HEK293T (cell line): ENCODE measurements at regions not wholly inside any gene's neighbourhood (a gene's known extent, or its start where the extent isn't known, plus 50 kb on each side); places are given as distances from the start of the nearest gene placed in this dataset.

Experiments
- ARNT ChIP-seq: fragments of 450-650 bp; IDR thresholded peaks from 2 replicates; pipeline ENCODE4 v1.6.1; 2017; ENCODE audit warnings: mild to moderate bottlenecking
- BHLHE40 ChIP-seq: fragments of 450-650 bp; IDR thresholded peaks from 2 replicates; pipeline ENCODE4 v1.6.1; 2016; ENCODE audit warnings: mild to moderate bottlenecking, moderate library complexity, borderline replicate concordance
- ELF4 ChIP-seq: fragments of 450-650 bp; IDR thresholded peaks from 2 replicates; pipeline ENCODE4 v1.6.1; 2017; ENCODE audit warnings: antibody characterized with exemption
- FOXA1 ChIP-seq: fragments of 450-650 bp; IDR thresholded peaks from 2 replicates; pipeline ENCODE4 v1.6.1; 2016; ENCODE audit warnings: mild to moderate bottlenecking
- FOXK2 ChIP-seq: fragments of 450-650 bp; IDR thresholded peaks from 2 replicates; pipeline ENCODE4 v1.6.1; 2016; ENCODE audit warnings: mild to moderate bottlenecking
- FOXM1 ChIP-seq: fragments of 450-650 bp; IDR thresholded peaks from 2 replicates; pipeline ENCODE4 v1.6.1; 2017; ENCODE audit warnings: mild to moderate bottlenecking, borderline replicate concordance
- HDGF ChIP-seq: fragments of 450-650 bp; IDR thresholded peaks from 2 replicates; pipeline ENCODE4 v1.6.1; 2017; ENCODE audit warnings: antibody characterized with exemption, borderline replicate concordance
- L3MBTL2 ChIP-seq: fragments of 450-650 bp; conservative IDR thresholded peaks from 2 replicates; pipeline ENCODE4 v1.6.1; 2016; ENCODE audit warnings: mild to moderate bottlenecking
- NFRKB ChIP-seq: fragments of 450-650 bp; IDR thresholded peaks from 2 replicates; pipeline ENCODE4 v1.6.1; 2016; ENCODE audit warnings: mild to moderate bottlenecking, moderate library complexity
- SP1 ChIP-seq: fragments of 450-650 bp; IDR thresholded peaks from 2 replicates; pipeline ENCODE4 v1.6.1; 2017
- SUZ12 ChIP-seq: fragments of 450-650 bp; IDR thresholded peaks from 2 replicates; pipeline ENCODE4 v1.6.1; 2016; ENCODE audit warnings: mild to moderate bottlenecking
- TARDBP ChIP-seq: fragments of 450-650 bp; IDR thresholded peaks from 2 replicates; pipeline ENCODE4 v1.6.1; 2016
- ZNF384 ChIP-seq: fragments of 450-650 bp; IDR thresholded peaks from 2 replicates; pipeline ENCODE4 v1.6.1; 2016
- TF ChIP-seq, protein P1 (sequence below): fragments of 450-650 bp; IDR thresholded peaks from 2 replicates; pipeline ENCODE4 v1.6.1; 2016

DNA sequence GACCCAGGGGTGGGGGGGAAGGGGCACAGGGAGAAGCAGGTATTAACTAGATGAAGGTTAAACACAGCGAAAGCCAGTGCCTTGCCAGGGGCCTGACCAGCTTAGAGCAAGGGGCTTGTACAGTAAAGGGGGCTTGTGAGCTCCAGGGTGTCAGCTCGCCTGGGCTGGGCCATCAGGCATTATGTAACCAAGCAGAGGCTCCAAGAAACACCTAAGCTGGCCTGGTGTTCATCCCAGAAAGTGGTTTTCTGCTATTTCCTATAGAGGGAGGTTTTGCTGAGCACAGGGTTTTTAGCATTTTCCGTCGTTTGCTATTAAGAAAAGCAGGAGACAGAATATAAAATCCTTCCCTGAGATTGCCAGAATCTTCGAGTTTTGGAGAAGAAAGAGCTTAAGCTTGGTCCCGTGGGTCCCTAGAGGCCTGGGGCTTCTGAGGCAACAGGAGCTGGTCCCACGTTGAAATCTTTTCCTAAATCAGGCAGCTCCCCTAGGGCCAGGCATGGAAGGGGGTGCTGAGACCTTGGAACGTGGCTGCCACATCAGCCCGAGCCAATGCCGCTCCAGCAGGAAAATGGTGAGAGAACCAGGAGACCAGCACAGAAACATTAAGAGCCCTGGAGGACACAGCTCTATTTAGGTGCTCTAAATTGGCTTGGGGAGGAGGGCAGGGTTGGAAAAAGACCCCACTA, 71.4 kb downstream of the ISG20 start:
- TF ChIP-seq FOXA1 (no peak), SP1 (no peak), TARDBP (no peak), ARNT (no peak), ELF4 (no peak), HDGF (no peak), BHLHE40 (no peak), ZNF384 (no peak), SUZ12 (no peak), FOXM1 (no peak), FOXK2 (no peak), NFRKB (no peak), L3MBTL2 (no peak)
- TF ChIP-seq, protein P1, sequence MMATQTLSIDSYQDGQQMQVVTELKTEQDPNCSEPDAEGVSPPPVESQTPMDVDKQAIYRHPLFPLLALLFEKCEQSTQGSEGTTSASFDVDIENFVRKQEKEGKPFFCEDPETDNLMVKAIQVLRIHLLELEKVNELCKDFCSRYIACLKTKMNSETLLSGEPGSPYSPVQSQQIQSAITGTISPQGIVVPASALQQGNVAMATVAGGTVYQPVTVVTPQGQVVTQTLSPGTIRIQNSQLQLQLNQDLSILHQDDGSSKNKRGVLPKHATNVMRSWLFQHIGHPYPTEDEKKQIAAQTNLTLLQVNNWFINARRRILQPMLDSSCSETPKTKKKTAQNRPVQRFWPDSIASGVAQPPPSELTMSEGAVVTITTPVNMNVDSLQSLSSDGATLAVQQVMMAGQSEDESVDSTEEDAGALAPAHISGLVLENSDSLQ, result no peak
